Panc1 (cell line): ENCODE measurements at regions not wholly inside any gene's neighbourhood (a gene's known extent, or its start where the extent isn't known, plus 50 kb on each side); places are given as distances from the start of the nearest gene placed in this dataset.

Source experiments
- ATAC-seq: fragments of 200-7000 bp; cut with Tn5 transposase; 2 replicates; pipeline ENCODE4 v1.9.1; 2020; ENCODE audit warnings: mild to moderate bottlenecking, moderate library complexity
- BruUV-seq: library from RNA; stranded (reverse); fragments of 400-500 nt; replicated peaks from 2 replicates; lab custom pipeline; 2021; lab: Mats Ljungman, UMichigan
- CTCF ChIA-PET: fragments of 300-600 bp; sonication (Branson Sonifier 250); formaldehyde crosslinking; loops from one replicate; lab custom pipeline; 2022; ENCODE audit warnings: antibody characterized with exemption; lab: Charles Lee
- POLR2A ChIA-PET: fragments of 300-600 bp; sonication (Branson Sonifier 250); formaldehyde crosslinking; loops from one replicate; lab custom pipeline; 2022; ENCODE audit warnings: antibody characterized with exemption; lab: Charles Lee
- DNase-seq: peaks from one replicate; pipeline ENCODE4 v3.0.0-alpha.2; 2010; ENCODE audit warnings: low read depth, low spot score
- H3K27ac ChIP-seq: 2 replicates; pipeline ENCODE4 v1.5.1; 2011; ENCODE audit warnings: mild to moderate bottlenecking, low read length, inconsistent platforms
- H3K27me3 ChIP-seq: fragments of 200-500 bp; sonication (Bioruptor generic); 2 replicates; pipeline ENCODE4 v1.6.0; 2014; ENCODE audit warnings: low read length, inconsistent platforms; ENCODE audit not compliant: control insufficient read depth, insufficient read depth
- H3K36me3 ChIP-seq: fragments of 200-500 bp; sonication (Bioruptor generic); 2 replicates; pipeline ENCODE4 v1.5.1; 2014; ENCODE audit warnings: inconsistent platforms, mild to moderate bottlenecking, low read length, moderate library complexity; ENCODE audit not compliant: control insufficient read depth, insufficient read depth
- H3K4me1 ChIP-seq: 2 replicates; pipeline ENCODE4 v1.5.1; 2011; ENCODE audit warnings: inconsistent platforms, mild to moderate bottlenecking, low read length, moderate library complexity; ENCODE audit not compliant: control insufficient read depth, insufficient read depth
- H3K4me3 ChIP-seq, 2 experiments: 2 replicates each; pipeline ENCODE4 v1.5.1; 2011 to 2012; ENCODE audit warnings: low read depth in 2 of 2, low read length in 2 of 2, mild to moderate bottlenecking in 2 of 2, inconsistent platforms in 1 of 2, moderate library complexity in 1 of 2
- H3K9me3 ChIP-seq: fragments of 200-500 bp; sonication (Bioruptor generic); 2 replicates; pipeline ENCODE4 v1.5.1; 2014; ENCODE audit warnings: low read depth, mild to moderate bottlenecking, inconsistent platforms, low read length, moderate library complexity; ENCODE audit not compliant: control insufficient read depth, insufficient read depth
- POLR2AphosphoS5 ChIP-seq: IDR thresholded peaks from 2 replicates; pipeline ENCODE4 v1.6.1; 2012; ENCODE audit warnings: mild to moderate bottlenecking, low read depth, low read length, moderate library complexity
- REST ChIP-seq, 2 experiments: IDR thresholded peaks; 2 replicates each; pipeline ENCODE4 v1.6.1; 2011 to 2012; ENCODE audit warnings: low read depth in 2 of 2, control low read depth in 1 of 2, low read length in 1 of 2, mild to moderate bottlenecking in 1 of 2, moderate library complexity in 1 of 2; ENCODE audit not compliant: insufficient read depth in 1 of 2
- SIN3A ChIP-seq: IDR thresholded peaks from 2 replicates; pipeline ENCODE4 v1.6.1; 2012; ENCODE audit warnings: low read depth, mild to moderate bottlenecking, low read length, moderate library complexity, borderline replicate concordance; ENCODE audit not compliant: insufficient read depth
- TCF7L2 ChIP-seq: IDR thresholded peaks from 2 replicates; pipeline ENCODE4 v1.6.1; 2011; ENCODE audit warnings: mild to moderate bottlenecking, low read depth, low read length, inconsistent platforms
- in situ Hi-C: cut with HindIII; loops from 2 replicates; pipeline ENCODE4 v1.10.0; 2016; ENCODE audit warnings: low sequenced_read_pairs, low pct_unique_long_range_greater_than_20kb
- intact Hi-C: fragments of 100-400 bp; cut with micrococcal nuclease; formaldehyde crosslinking; loops from one replicate; pipeline ENCODE4 v1.10.0; 2022; ENCODE audit not compliant: unreplicated experiment
- TF ChIP-seq, protein P1 (sequence below): fragments of 450-650 bp; IDR thresholded peaks from 2 replicates; pipeline ENCODE4 v1.5.1; 2017; ENCODE audit warnings: mild to moderate bottlenecking

- no peaks in the 10 kb centered on the region for H3K4me1 ChIP-seq
- H3K4me3 ChIP-seq: no peak overlapping the region
- no TSS peak for BruUV-seq
These were observed 163.5 kb downstream of the KITLG start for GRCh38 chr12:88416786-88417185.

GRCh38 chr12:88417531-88417930 lies 162.7 kb downstream of the KITLG start:
- no peaks in the 10 kb centered on the region for H3K27me3 ChIP-seq
- ATAC-seq (no peak), DNase-seq (no peak)
- H3K9me3 ChIP-seq: no peaks in the 10 kb centered on the region
- H3K4me3 ChIP-seq: no peak overlapping the region
- no peak overlapping the region for H3K27ac ChIP-seq
- in situ Hi-C loops: no loop called here
- CTCF ChIA-PET: no interaction called here
- intact Hi-C loops: no loop called here
- H3K36me3 ChIP-seq: no peaks in the 10 kb centered on the region
- TF ChIP-seq, protein P1, sequence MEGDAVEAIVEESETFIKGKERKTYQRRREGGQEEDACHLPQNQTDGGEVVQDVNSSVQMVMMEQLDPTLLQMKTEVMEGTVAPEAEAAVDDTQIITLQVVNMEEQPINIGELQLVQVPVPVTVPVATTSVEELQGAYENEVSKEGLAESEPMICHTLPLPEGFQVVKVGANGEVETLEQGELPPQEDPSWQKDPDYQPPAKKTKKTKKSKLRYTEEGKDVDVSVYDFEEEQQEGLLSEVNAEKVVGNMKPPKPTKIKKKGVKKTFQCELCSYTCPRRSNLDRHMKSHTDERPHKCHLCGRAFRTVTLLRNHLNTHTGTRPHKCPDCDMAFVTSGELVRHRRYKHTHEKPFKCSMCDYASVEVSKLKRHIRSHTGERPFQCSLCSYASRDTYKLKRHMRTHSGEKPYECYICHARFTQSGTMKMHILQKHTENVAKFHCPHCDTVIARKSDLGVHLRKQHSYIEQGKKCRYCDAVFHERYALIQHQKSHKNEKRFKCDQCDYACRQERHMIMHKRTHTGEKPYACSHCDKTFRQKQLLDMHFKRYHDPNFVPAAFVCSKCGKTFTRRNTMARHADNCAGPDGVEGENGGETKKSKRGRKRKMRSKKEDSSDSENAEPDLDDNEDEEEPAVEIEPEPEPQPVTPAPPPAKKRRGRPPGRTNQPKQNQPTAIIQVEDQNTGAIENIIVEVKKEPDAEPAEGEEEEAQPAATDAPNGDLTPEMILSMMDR: no peak
- TF ChIP-seq TCF7L2: no peak
- TF ChIP-seq POLR2AphosphoS5: no peak
- no peak for TF ChIP-seq SIN3A
- no peak for TF ChIP-seq REST (IDR thresholded peaks at IDR 0.05; ENCODE audit: insufficient read depth in 1 of 2, low read depth in 2 of 2, low read length in 1 of 2)
- H3K4me1 ChIP-seq: no peaks in the 10 kb centered on the region
- BruUV-seq: no TSS peak
- POLR2A ChIA-PET: no interaction called here

More at GRCh38 chr12:88416786-88417185, 163.5 kb downstream of the KITLG start:
- DNase-seq: no peak
- Histone ChIP-seq H3K27ac (no peak overlapping the region), H3K27me3 (no peaks in the 10 kb centered on the region), H3K36me3 (no peaks in the 10 kb centered on the region), H3K9me3 (no peaks in the 10 kb centered on the region)
- intact Hi-C loops: no loop called here
- in situ Hi-C loops: no loop called here
- CTCF ChIA-PET: no interaction called here
- POLR2A ChIA-PET: no interaction called here
- no peak for ATAC-seq
- TF ChIP-seq POLR2AphosphoS5 (no peak), SIN3A (no peak), TCF7L2 (no peak), REST (IDR thresholded peaks at IDR 0.05; ENCODE audit: insufficient read depth in 1 of 2, low read depth in 2 of 2, low read length in 1 of 2) (no peak)
- TF ChIP-seq, protein P1: no peak
